ENCODE measurements at regions not wholly inside any gene's neighbourhood (a gene's known extent, or its start where the extent isn't known, plus 50 kb on each side); places are given as distances from the start of the nearest gene placed in this dataset.
"Not testable (repeated sequence)": the region's sequence is repeated elsewhere in the genome, so short reads cannot be mapped to it uniquely, and the experiment has no call there.

GRCh38 chr3:6706777-6707176, 154.1 kb upstream of the GRM7 start:
- DNase-seq (ENCODE audit: low read depth) = no peak

DNA sequence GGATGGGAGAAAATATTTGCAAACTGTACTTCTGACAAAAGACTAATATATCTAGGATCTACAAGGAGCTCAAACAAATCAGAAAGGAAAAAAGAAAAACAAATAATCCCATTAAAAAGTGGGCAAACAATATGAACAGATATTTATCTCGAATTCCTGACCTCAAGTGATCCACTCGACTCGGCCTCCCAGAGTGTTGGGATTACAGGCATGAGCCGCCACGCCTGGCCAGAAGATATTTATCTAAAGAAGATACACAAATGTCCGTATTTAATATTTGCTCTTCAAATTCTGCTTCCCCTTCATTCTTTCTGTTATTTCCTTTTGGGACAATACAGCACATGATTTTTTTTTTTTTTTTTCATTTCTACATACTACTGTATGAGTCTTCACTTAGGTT, 151.7 kb upstream of the GRM7 start:
- DNase-seq (ENCODE audit: low read depth) = no peak

GRCh38 chr3:6714962-6715361, 146.0 kb upstream of the GRM7 start:
- no peak for DNase-seq (ENCODE audit: low read depth)

- DNase-seq (ENCODE audit: low read depth) = no peak
Observed at GRCh38 chr3:6716420-6716819, 144.5 kb upstream of the GRM7 start.

DNA sequence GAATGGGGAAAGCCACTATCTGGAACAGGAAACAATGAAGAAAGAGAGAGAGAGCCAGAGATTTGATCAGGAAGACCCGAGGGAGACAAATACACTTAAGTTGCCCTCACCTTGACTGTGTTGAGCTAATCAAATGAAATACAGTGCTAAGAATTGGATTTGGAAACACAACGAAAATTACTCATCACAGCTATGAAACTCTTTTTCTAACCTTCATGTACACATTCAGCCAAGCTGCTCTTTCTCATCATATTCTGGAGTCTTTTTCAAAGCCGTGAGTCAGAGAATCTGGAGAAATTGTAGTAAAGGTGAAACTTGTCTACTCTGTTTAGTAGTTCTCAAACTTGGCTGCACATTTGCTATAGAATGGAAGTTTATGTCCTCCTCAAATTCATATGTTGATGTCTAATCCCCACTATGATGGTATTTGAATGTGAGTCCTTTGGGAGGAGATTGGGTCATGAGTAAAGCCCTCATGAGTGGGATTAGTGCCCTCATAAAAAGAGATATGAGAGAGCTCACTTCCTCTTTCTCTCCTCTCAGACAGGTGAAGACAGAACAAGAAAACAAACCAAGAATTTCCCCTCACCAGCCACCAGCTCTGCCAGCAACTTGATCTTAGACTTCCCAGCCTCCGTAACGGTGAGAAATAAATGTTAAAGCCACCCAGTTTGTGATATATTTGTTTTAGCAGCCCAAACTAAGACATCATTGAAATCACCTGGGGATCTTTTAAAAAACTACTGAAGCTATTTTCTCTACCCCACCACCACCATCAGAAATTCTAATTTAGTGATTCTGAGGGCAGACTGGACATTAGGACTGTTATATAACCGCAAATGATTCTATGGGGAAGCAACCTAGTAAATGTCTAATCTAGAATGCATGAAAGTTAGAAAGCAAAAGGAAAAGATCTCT, 143.6 kb upstream of the GRM7 start:
- DNase-seq (ENCODE audit: low read depth) = no peak

DNA sequence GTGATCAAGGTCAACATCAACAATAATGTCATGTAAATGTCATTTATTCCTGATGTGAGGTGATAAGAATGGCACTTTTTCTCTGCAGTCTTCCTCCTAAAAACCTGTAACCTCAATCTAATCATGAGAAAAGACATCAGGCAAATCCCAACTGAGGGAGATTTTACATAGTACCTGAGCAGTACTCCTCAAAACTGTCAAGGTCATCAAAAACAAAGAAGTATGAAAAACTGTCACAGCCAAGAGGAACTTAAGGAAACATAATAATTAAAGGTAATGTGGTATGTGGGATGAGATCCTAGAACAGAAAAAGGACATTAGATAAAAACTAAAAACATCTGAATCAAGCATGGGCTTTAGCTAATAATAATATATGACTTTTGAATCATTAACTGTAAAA, 140.9 kb upstream of the GRM7 start:
- no peak for DNase-seq (ENCODE audit: low read depth)

DNA sequence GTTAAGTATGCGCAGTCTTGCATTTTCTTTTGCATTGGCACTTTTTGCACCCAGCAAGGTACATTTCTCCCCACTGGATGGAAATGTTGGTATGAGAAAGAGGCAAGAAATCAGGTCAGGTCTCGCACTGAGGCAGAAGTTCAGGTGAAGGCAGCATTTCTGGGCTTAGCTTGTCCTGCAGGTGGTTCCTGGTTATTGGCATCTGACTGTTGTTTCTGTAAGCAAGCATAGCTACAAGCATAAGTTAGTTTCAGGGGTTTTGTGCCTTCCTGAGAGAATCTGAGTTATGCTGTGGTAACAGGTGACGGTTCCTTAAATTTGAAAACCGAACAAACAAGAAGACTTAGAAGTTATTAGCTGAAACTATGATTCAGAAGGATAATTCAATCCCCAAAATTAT, 139.4 kb upstream of the GRM7 start:
- no peak for DNase-seq (ENCODE audit: low read depth)

DNA sequence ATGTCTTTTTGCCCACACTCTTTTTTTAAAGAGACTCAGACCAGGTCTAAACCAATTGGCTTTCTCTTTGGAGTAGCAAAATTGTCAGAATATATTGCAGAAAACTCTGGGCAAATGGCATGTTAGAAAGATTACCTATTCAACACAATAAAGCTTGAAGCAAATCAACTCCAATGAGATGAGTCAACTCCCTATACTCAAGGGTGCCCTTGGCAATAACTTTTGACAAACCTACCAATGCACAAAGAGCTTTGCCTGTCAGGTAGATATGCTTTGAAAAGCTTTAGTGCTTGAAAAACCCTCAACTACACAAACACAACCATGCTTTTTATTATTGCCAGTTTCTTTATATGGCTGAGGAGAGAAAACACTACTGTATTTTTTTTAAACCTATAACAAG, 137.7 kb upstream of the GRM7 start:
- no peak for DNase-seq (ENCODE audit: low read depth)

DNA sequence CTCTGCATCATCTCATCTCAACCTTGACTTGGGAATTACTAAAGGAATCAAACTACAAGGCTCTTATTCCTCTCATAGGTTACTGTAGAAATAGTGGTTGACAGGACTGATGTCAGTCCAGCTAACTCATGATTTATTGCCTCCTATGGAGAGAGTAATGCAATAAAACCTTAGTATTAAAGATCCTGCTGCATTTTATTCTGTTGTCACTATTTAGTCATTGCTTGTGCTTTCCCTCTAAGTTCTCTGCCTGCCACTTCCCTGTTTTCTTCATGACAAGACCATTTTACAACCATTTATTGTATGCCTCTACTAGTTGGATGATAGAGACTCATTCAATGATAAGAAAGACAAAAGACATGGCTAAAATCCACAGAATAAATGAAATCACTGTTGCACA, 134.1 kb upstream of the GRM7 start:
- no peak for DNase-seq (ENCODE audit: low read depth)

- DNase-seq (ENCODE audit: low read depth) = no peak
Observed at GRCh38 chr3:6732807-6733206, 128.1 kb upstream of the GRM7 start.

DNA sequence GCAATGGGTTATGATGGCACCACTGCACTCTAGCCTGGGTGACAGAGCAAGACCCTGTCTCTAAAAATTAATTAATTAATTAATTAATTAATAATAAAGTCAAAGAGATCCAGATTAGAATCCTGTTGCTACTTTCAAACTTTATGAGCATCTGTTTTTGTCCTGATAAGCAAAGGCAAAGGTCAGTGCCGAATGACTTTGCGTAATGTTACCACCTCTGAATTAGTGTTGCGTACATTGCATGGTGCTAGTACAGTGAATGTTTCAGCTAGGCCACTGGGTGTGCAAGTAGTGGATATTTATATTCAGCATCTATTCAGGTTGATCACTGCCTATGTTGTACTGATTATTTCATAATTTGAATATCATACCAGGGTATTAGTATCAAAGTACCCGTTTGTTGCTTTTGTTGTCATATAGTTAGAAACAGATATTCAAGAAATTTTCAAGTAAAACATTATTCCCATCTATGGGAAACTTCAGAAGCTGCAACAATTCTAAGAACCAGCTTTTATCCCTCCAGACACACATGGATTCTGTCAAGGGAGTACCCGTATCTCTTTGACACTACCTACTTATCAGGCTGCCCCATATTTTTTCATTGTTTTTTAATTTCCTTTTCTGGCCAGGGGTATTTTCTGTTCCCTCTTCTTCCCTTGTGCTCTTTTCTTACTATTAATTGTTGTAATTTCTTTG, 127.1 kb upstream of the GRM7 start:
- no peak for DNase-seq (ENCODE audit: low read depth)

DNA sequence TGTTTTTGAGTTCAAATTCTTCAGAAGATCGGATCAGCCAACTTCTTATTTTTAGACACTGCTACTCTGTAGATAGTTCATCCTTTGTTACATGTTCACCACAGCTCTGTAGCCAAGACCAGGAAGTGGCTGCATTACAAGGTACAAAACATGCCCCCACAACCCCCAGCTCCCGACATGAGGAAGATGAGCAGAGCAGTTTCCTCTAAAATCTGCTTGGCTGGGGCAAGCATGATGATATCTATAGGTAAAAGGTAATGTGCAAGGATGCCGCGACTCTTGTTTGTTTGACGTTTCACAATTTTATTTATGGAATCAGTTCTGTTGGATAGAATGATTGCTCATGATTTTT, 126.5 kb upstream of the GRM7 start:
- no peak for DNase-seq (ENCODE audit: low read depth)

GRCh38 chr3:6736836-6737629, 123.9 kb upstream of the GRM7 start:
- no peak for DNase-seq (ENCODE audit: low read depth)

DNA sequence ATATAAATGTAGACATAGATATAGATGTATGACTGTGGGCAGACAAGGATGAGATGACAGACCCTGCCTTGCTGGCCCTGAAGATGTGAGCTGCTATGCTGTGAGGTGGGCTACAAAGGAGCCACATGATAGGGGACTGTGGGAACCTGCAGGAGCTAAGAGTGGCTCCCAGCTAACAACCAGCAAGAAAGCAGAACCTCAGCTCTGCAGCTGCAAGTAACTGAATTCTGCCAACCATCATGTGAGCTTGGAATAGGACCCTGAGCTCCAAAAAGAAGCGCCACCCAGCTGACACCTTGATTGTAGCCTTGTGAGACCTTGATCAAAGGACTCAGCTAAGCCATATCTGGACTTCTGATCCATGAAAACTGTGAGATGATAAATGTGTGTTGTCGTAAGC, 123.3 kb upstream of the GRM7 start:
- DNase-seq (ENCODE audit: low read depth) = no peak

GRCh38 chr3:6739288-6739687, 121.6 kb upstream of the GRM7 start:
- DNase-seq (ENCODE audit: low read depth) = no peak

- no peak for DNase-seq (ENCODE audit: low read depth)
Observed at GRCh38 chr3:6743067-6743720, 117.7 kb upstream of the GRM7 start.

GRCh38 chr3:6746443-6746842, 114.5 kb upstream of the GRM7 start:
- no peak for DNase-seq (ENCODE audit: low read depth)

DNA sequence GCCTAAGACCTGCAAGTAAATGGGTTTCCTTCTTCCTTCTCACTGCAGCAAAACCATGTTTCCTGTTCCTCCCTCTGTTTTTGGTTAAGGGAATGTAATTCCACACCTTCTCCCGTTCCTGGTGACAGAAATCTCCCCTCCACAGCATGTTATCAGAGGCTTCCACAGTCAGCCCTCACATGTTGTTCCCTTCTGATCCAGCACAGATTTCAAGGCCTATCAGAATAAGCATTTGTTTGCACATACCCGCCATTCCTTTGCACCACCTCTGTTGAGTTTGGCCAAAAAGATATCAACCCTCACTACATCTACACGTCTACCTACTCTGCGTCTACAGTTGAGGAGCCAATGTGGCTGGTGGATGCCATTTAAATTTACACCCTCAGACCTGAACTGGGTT, 113.9 kb upstream of the GRM7 start:
- DNase-seq (ENCODE audit: low read depth) = no peak

DNA sequence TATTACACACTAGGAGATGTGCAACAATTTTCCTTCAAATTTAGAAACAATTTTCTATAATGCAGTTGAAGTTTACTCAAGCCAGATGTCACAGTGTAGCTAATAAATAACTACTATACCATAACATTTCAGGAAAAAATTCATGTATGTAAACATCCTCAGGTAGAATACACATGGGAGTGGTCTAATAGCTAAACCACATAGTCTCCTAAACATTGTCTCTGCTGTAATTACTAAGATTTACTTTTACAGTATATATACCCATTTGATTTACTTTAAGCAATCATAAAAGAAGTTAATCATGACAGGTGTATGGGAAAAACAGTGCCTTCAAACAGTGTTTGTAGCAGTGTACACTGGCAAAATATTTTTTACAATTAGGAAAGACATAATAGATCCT, 110.1 kb upstream of the GRM7 start:
- DNase-seq (ENCODE audit: low read depth) = no peak

GRCh38 chr3:6753536-6753935, 107.4 kb upstream of the GRM7 start:
- DNase-seq (ENCODE audit: low read depth) = no peak

DNA sequence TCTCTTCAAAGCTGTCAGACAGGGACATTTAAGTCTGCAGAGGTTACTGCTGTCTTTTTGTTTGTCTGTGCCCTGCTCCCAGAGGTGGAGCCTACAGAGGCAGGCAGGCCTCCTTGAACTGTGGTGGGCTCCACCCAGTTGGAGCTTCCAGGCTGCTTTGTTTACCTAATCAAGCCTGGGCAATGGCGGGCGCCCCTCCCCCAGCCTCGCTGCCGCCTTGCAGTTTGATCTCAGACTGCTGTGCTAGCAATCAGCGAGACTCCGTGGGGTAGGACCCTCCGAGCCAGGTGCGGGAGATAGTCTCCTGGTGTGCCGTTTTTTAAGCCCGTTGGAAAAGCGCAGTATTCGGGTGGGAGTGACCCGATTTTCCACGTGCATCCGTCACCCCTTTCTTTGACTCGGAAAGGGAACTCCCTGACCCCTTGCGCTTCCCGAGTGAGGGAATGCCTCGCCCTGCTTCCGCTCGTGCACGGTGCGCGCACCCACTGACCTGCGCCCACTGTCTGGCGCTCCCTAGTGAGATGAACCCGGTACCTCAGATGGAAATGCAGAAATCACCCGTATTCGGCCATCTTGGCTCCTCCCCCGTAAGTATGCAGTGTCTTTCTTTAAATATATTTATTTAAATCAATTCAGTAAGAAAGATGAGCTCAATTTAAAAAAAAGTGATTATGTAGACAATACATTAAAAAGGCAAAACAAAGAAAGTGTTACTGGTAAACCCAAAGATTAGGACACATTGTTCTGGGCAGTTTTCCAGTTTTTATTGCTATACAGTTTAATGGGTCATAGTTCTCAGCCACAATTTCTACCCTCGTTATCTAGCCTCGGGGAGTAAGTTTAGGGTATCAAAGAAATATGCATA, 91.2 kb upstream of the GRM7 start:
- not testable (repeated sequence) for DNase-seq (ENCODE audit: low read depth)

GRCh38 chr3:6770397-6770690, 90.6 kb upstream of the GRM7 start:
- no peak for DNase-seq (ENCODE audit: low read depth)

Measured in CMK (cell line).